NCI-H1048 (cell line): ENCODE measurements at regions not wholly inside any gene's neighbourhood (a gene's known extent, or its start where the extent isn't known, plus 50 kb on each side); places are given as distances from the start of the nearest gene placed in this dataset.

Source experiments
- DNase-seq: peaks from one replicate; lab custom pipeline; 2025; lab: John Stamatoyannopoulos, UW

DNA sequence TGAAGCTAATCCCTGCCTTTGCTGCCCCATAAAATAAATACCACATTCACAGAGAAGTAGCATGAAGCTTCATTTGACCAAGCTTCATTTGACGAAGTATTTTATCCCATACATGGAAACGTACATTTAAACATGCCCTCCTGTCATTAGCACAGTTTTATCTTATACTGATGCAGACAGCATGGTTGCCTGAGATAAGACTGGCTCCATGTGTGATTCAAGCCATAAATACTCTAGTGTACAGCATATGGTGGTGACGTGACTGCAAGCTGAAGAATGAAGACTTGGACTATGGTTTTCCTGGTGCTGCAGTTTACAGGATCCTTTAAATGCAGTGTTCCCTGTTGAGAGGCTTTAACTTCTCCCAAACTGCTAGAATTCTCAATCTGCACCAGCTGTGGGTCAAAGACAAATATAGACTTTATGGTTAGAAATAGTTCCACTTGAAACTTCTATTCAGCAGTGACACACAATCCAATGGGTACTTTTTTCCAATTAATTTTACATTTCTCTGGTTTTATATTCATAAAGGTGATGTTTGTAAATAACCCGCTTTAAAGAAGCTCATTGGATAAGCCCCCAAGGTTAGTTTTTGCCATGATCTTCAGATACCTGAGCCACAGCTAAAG, 64.9 kb downstream of the CYB561 start:
- no peak for DNase-seq

DNA sequence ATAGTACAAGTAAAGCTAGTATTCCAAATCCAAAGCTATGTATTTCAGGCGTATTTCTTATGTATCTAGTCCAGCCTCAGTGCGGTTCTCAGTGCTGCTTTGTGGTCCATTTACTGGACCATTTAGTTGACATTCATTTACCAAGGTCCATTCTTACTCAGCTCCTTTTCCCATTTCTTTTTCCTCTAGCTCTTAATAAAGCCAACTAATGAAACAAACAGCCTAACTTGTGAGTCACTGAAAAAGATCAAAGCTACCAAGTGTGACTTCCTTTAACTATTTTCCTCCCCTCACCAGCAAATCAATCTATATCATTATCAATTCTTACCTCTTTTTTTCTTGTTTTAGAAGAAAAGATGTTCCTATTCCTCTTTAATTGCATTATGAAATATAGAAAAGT, 64.0 kb downstream of the CYB561 start:
- DNase-seq, result no peak
